Activated naive CD4-positive, alpha-beta T cell treated with Interleukin-2 at 50 U/mL for 16 hours (primary cell): ENCODE measurements at regions not wholly inside any gene's neighbourhood (a gene's known extent, or its start where the extent isn't known, plus 50 kb on each side); places are given as distances from the start of the nearest gene placed in this dataset.
"Not testable (repeated sequence)": the region's sequence is repeated elsewhere in the genome, so short reads cannot be mapped to it uniquely, and the experiment has no call there.

Experiments used
- DNase-seq: peaks from one replicate; pipeline ENCODE4 v3.0.0-alpha.2; 2020

DNA sequence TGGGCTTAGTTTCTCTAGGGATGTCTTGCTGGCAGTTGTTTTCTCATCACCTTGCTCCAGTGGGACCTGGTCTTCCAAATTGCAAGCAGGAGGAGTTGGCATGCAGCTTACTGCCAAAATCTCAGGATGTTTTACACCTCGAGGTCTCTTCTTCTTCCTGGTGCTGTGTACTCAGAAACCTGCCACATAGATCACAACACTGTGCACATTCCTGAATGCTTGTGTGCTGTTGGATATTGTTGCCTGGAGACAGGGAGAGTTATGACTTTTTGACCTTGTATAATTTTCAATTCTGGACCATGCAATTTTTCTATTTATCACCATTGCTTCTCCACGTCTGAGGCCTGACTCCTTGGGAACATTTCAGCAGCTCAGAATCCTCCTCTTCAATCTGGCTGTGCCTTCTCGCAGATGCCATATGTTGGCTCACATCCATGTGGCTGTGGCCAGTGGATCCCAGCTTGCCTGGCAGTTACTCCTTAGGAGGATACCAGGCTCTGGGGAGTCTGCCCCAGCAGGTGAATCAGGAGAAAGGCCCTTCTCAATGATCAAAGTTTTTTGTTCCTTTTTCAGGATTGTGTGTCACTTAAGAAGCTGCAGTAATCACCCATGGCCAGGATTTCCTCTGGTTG, 489.3 kb downstream of the TSN start:
- DNase-seq = no peak

DNA sequence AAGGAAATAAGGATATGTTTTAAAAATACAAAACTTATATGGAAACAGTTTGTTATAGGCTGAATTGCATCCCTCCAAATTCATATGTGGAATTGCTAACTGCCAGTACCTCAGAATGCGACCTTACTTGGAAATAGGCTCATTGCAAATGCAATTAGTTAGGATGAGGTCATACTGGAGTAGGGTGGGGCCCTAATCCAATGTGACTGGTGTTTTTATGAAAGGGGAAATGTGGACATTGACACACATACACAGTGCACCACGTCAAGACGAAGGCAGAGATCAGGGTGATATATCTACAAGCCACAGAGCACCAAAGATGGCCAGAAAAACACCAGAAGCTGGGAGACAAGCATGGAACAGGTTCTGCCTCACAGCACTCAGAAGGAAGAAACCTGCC, 494.2 kb downstream of the TSN start:
- DNase-seq = no peak

DNA sequence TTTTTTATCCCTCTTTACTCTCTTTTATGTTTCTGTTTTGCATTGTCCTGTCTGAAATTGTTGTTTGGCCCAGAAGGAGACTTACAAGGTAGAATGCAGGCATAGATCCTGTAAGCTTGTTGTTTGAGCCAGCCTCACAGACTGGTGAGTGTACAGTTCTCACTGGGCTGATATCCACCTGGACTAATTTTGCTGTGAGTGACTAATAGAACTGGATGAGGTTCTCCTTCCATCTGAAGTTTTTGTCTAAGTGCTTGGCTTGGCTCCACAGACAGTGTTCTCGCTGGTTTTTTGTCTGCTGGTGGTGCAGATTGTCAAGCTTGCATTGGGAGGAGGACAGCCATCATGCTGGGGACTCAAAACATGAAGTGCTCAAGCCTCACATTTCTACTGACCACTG, 495.7 kb downstream of the TSN start:
- DNase-seq = no peak

DNA sequence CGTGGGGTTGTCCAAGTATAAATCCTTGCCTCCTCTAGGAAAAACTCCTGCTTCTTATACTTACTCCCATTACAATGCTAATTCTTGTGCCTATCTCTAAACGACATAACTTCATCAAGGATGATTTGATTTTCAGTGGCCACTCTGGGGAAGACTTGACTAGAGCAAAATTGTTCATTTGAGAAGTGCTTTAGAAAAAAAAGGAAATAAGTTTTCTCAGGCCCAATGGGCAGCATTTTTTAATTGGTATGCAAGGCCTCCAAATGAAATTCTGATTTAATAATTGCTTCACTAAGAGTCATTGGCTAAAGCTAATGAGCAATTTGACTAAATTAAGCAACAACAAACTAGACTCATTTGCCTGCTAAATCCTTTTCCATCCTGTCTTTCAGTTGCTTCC, 496.1 kb downstream of the TSN start:
- DNase-seq = no peak

DNA sequence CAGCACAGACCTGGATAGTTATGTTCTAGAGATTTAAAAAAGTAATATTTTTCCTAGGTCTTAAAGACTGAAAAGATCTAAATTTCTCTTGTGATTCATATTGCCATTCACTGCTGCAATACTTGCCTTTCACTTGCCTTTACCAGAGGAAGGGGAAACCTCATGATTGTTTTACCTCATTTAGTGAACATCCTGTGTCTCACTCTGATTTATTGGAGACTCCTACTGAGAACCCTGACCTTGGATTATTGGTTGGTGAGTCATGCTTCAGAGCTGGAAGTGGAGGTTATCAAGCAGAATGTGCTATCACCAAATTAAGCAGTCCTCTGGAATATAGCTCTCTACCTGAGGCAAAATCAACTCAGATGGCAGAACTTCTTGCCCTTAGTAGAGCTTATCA, 500.5 kb downstream of the TSN start:
- DNase-seq = no peak

DNA sequence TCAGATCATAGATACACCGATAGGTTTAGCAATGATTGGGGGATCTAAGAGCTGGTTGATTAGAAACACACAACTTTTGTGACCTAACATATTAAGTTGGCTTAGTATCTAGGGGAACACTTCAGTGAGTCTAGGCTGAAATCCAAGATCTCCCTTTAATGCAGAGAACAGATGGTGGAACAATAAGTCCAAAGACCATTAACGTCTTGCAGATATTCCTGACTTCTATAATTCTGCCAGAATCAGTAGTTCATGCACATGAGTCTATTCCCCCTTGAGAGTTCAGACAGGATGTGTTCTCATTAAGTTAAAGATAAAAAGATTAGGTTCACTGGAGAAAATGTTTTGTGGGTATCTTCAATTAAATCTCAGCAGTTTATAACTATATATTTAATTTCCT, 506.5 kb downstream of the TSN start:
- no peak for DNase-seq

DNA sequence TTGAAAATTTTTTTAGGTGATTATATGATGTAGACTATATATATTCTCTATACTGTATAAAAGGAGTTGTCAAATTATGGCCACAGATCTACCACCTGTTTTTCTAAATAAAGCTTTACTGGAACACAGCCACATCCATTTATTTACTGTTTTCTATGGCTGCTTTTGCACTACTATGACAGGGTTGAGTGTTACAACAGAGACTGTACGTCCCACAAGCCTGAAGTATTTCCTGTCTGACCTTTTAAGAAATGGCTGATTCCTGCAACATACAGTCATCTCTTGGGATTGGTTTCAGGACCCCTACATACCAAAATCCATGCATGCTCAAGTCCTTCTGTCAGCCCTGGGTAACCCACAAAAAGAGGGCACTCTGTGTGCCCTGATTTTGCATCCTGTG, 508.3 kb downstream of the TSN start:
- DNase-seq = no peak

DNA sequence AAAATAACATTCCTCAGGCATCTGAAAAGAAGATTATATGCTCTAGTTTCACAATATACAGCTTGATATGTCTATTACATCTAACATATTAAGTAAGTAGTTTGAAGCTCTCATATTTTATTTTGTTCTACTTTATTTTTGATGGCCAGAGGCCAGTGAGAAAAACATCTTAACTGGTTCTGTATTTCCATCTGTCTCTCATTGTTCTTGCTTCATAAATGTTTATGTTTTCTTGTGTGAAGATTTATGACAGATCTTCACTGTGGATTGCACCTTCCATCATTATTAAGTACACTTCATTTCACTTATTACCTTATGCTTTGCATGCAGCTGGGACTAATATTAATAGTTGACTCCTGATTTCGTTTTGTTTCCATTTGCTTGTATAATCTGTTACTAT, 511.2 kb downstream of the TSN start:
- no peak for DNase-seq

DNA sequence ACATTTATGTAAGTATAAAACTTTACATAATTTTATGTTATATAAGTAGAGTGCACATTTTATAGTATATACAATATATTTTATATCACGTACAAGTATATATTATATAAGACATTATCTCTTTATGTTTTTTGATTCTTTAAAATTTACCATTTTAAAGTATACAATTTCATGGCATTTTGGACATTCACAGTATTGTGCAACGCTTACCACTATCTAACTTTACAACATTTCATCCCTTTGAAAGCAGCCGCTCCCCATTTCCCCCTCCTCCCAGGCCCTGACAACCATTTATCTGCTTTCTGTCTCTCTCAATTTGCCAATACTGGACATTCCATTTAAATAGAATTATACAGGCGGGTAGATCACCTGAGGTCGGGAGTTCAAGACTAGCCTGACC, 512.5 kb downstream of the TSN start:
- DNase-seq = no peak

DNA sequence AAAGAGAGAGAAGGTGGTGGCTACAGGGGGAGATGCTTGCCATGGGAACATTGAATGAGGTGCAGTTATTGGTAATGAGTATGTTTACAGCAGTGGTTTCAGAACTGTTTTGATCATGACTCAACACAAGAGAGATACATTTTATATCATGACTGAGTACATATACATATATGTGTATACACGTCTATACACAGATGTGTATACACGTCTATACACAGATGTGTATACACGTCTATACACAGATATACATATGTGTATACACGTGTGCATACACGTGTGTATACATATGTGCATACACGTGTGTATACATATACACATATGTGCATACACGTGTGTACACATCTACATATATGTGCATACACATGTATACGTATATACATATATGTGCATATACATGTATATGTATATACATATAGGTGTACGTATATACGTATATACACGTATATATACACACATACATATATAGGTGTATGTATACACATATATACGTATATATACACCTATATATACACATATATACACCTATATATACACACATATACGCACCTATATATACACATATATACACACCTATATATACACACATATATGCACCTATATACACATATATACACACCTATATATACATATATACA, 518.5 kb downstream of the TSN start:
- no peak for DNase-seq

DNA sequence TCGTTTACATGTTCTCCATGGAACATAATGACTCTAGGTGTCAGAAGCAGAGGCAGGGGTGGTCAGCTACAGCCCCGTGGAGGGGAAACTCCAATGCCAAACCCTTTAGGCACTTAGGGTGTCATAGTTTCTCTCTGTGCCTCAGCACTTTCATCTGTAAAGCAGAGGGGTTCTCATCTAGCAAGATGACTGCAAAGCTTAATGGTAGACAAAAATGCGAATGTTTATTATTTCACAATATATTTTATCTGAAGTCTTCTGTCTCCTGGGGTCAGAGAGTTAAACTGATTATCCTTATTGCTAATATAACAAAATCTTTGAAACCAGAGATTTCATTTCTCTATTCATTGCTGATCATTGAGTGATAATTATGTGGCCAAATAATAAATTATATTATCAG, 522.5 kb downstream of the TSN start:
- DNase-seq = no peak

DNA sequence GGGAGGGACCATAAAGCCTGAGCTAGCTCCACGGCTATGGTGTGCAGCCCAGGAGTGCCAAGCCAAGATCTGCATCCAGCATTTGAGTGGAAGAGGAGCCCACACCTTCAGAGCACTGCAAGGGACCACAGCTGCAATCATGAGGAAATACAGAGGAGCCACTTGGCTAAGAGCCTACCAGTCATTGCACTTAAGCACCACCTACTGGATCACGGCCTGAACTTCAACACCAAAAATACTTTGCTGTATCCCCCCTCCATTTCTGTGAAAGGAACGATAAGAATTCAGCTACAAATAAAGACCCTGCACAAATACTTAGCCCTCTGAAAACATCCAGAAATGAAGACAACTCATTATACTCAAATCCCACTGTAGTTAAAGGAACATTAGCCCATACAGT, 545.3 kb downstream of the TSN start:
- no peak for DNase-seq

DNA sequence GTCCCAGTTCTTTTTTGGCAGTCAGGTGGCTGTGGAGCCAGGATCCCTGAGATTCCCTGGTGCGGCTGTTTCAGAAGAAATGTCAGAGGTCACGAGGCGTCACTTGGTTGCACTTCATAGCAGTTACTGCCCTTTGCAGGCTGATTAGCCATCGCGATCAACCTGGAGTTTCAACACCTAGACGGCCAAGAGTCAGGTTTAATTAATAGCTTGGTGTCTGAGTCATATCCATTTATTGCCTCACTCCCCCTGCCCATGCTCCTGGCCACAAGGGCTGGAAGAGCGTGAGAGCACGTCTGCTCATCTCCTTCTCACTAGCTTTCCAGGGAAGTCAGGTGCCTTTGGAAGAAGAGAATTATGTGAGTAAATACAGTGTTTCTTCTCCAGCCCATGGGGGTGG, 552.3 kb downstream of the TSN start:
- no peak for DNase-seq

DNA sequence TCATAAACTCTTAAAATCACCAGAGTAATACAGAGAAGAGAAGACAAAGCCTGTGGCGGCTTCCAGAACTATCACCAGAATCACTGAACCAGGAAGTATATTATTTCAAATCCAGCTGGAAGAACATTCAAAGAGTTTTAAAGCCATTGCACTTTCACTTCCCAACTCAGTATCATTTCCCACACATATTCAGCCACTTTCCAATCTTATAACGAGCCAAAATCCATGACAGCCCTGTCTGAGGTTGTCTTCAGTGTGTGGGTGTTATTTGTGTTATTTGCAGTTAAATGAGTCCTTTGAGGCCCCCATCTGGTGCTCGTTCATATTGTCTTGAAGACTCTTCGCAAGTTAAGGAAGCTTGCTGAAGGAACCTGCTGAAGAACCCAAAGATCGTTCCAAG, 559.9 kb downstream of the TSN start:
- DNase-seq = no peak

DNA sequence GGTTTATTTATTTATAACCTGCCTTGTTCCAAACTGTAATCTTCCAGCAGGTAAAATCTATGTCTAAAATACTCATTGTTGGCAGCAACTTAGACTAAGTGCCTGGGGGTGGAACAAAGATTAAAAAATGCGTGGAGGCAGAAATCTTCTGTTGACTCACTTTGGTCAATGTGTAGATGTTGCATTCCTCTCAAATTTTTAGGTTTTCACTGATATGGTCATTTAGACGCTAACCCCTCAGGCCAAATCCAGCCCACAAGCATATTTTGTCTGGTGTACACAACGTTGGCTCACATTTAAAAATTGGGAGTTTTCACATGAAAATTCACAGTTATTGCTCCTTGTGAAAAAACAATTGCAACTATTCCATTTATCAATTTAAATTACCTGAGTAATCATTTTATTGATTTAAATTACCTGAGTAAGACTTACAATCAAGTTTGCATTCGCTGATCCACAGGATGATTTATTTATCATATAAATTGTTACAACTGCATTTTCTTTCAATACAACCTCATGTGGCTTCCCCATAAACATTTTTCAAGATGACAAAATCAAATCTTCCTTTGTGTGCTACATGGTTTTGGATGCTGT, 564.2 kb downstream of the TSN start:
- no peak for DNase-seq

DNA sequence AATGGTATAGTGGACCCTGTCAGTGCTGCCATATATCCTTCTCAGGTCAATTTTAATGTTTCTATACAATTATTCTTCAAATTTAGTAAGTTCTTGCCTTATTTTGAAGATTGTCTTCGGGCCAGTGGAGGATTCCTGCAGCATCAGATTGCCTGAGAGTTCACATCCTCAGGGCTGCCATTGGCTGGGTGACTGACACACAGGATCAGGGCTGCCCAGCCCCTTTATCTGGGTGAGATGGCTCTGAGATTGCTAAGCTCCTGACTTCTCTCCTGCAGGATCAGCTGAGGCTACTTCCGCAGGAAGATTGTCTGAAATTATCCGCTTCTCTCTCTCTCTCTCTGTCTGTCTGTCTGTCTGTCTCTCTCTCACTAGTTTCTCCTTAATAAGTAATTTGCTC, 567.4 kb downstream of the TSN start:
- no peak for DNase-seq

DNA sequence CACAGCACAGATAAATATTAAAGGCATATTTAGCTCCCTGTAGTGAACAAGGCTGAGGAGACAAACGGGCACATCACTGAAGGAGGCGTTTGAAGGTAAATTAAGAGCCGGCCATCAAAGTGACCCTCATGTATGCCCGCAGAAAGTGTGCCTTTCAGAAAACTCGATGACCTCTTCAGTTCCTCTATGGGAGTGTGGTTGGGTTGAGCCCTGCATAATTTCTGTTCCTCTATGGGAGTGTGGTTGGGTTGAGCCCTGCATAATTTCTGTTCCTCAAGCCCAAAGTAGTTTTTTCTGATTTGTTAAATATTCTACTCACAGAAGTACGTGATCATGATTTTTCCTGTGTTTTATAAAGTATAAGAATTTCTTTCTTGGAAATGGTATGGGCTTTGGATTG, 568.5 kb downstream of the TSN start:
- DNase-seq = no peak

DNA sequence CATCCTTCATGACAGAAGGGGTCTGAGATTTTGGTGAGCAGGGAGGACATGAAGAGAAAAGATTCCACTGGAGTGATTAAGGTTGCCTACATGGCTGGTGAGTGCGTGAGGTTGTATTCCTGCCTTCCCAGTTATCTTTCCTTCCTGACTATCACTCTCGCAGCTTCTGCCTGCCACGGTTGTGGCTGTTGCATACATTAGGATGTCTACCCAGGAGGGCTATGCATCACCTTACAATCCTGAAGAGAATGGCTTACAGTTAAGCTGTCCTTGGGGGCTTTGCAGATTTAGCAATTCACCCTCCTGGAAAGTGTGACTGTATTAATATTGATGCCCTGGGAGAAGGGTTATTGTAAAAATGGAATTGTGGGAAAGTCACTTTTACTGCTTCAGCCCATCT, 571.0 kb downstream of the TSN start:
- no peak for DNase-seq

DNA sequence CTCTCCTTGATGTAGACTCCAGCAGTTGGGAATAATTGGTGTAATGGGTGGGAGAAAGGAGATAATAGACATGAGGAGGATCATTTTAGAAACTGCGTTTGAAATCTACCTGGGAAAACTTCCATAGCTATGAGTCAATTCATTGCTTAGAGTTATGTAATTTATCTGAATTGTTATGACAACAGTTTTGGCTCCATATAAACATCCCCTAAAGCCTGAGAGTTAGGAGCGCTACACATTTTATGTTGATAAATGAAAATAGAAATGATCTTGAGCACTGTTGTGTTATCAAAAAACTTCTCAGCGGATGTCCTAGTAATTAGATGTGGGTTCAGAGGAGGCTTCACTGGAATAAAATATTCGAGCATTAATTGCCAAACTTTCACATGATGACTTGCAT, 573.4 kb downstream of the TSN start:
- DNase-seq = no peak

DNA sequence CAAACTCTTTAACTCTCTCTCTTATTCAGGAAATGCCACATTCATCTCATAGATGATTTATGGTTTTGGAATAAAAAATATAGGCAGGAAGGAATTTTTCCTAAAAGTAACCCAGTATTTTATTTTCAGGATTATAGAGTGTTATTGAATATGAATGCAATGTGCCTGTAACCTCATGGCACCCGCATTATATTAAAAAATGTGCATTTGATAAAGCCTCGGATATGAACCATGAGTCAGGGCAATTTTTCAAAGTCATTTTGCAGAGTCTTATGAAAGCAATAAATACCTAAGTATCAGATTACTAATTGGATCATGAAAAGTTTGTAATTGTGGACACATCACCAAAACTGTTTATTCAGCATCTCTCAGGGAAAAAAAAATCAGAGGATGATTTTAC, 573.8 kb downstream of the TSN start:
- DNase-seq = no peak

DNA sequence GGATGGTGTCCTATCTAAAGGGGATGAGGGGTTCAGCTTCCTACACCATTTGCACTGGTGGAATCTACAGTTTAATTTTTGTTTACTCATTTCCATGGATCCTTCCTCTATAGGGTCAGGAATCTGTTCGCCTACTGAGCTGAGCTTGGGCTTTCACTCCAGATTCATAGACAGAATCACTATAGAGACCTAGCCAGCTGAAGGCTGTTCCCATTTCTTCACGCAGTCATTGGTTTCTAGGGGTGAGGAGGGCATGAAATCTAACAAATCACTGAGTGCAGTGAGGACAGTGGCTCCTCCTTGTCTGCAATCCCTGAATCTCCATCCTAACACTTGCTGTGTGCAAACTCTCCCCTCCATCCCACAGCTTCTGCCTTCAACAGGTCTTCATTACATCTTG, 578.5 kb downstream of the TSN start:
- DNase-seq = no peak

DNA sequence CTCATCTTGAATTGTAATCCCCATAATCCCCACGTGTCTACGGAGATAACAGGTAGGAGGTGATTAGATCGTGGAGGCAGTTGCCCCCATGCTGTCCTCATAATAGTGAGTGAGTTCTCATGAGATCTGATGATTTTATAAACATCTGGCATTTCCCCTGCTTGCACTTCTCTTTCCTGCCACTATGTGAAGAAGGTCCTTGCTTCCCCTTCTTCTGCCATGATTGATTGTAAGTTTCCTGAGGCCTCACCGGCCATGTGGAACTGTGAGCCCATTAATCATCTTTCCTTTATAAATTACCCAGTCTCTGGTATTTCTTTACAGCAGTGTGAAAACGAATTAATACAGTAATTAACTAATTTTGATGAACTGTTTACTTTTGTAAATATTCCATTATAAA, 582.5 kb downstream of the TSN start:
- no peak for DNase-seq

DNA sequence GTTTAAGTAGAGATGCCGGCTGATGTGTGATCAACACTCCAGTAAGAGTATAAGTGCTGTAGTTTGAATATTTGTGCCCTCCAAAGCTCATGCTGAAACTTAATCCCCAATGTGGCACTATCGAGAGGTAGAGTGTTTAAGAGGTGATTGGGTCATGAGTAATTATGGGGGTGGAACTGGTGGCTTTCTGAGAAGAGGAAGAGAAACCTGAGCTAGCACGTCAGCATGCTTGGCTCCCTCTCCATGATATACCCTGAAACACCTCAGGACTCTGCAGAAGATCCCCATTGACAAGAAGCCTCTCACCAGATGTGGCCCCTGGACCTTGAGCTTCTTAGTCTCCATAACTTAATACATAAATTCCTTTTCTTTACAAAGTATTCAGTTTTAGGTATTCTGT, 584.8 kb downstream of the TSN start:
- no peak for DNase-seq

DNA sequence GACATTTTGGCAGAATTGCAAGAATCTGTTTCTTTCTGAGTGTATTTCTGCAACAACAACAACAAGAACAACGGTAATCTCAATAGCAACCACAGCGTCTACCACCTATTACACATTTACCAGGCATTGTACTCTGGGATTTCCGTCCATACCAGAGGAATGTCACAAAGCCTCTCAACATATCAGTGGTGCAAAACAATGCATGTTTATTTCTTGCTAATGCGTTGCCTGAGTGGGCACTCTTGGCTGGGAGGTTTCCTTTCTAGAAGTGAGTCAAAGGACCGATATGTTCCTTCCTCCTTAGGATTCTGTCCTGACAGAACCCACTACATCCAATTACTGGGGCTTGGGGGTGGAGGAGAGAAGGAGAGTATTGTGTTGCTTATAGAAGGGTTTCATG, 585.6 kb downstream of the TSN start:
- DNase-seq = no peak

DNA sequence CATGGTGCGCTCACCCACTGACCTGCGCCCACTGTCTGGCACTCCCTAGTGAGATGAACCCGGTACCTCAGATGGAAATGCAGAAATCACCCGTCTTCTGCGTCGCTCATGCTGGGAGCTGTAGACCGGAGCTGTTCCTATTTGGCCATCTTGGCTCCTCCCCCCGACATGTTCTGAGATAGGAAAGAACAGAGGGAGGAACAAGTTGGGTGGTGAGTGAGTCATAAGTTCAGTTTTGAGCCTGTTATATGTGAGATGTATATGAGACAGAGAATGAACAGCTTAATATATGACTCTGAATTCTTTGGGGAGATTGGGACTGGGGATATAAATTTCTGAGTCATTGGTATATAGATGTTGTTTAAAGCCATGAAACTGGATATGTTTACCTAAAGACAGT, 596.7 kb downstream of the TSN start:
- not testable (repeated sequence) for DNase-seq
